Breast epithelium (tissue), 4 donors: ENCODE measurements at regions not wholly inside any gene's neighbourhood (a gene's known extent, or its start where the extent isn't known, plus 50 kb on each side); places are given as distances from the start of the nearest gene placed in this dataset.

Source experiments
- DNase-seq, 2 donors: peaks; one replicate each; pipeline ENCODE4 v3.0.0-alpha.2; 2019; ENCODE audit warnings: low spot score in 2 of 2
- H3K27ac ChIP-seq, 2 donors: fragments of 200-600 bp; sonication (generic) in 1 of 2; one replicate each; pipeline ENCODE4 v1.5.1; 2016 to 2019; ENCODE audit warnings: mild to moderate bottlenecking in 1 of 2
- H3K27me3 ChIP-seq, 2 donors: fragments of 200-600 bp; sonication (generic) in 1 of 2; one replicate each; pipeline versions ENCODE4 v1.5.1 to v1.6.0; 2017 to 2019; ENCODE audit warnings: control low read depth in 1 of 2, mild to moderate bottlenecking in 1 of 2
- H3K36me3 ChIP-seq: fragments of 200-600 bp; one replicate; pipeline ENCODE4 v1.5.1; 2019
- H3K4me1 ChIP-seq, 2 donors: fragments of 200-600 bp; sonication (generic); one replicate each; pipeline ENCODE4 v1.5.1; 2016 to 2019; ENCODE audit warnings: control low read depth in 1 of 2
- H3K4me3 ChIP-seq, 3 donors: fragments of 200-600 bp; sonication (generic); 1 replicate in 2 of 3; 2 replicates in 1 of 3; pipeline ENCODE4 v1.5.1; 2016 to 2019; ENCODE audit warnings: mild to moderate bottlenecking in 3 of 3, moderate library complexity in 2 of 3
- H3K9me3 ChIP-seq, 2 donors: fragments of 200-600 bp; sonication (generic) in 1 of 2; one replicate each; pipeline ENCODE4 v1.5.1; 2016 to 2019; ENCODE audit warnings: control low read depth in 1 of 2
- POLR2A ChIP-seq: fragments of 450-650 bp; IDR thresholded peaks from one replicate; pipeline ENCODE4 v1.6.1; 2016; ENCODE audit warnings: antibody characterized with exemption, mild to moderate bottlenecking, moderate library complexity
- POLR2AphosphoS5 ChIP-seq, 3 donors: sonication (generic); formaldehyde crosslinking; IDR thresholded peaks; one replicate each; pipeline ENCODE4 v1.6.1; 2017; ENCODE audit warnings: antibody characterized with exemption in 3 of 3
- intact Hi-C: fragments of 100-400 bp; cut with DNase I; formaldehyde crosslinking; loops from one replicate; pipeline ENCODE4 v1.15.1; 2023; ENCODE audit warnings: low total_unique reads
- TF ChIP-seq, protein P1 (sequence below), 3 donors: fragments of 450-650 bp; IDR thresholded peaks; one replicate each; pipeline ENCODE4 v1.5.1; 2016 to 2017; ENCODE audit warnings: antibody characterized with exemption in 3 of 3, mild to moderate bottlenecking in 3 of 3, moderate library complexity in 3 of 3

GRCh38 chr3:117631781-117632180, 922.2 kb downstream of the TUSC7 start:
- intact Hi-C loops: no loop called here
- Histone ChIP-seq H3K27me3 (no peaks in the 10 kb centered on the region), H3K4me3 (no peak overlapping the region), H3K4me1 (peaks cover 0 to 5% of the 10 kb centered on the region in 2 donors), H3K27ac (no peak overlapping the region), H3K36me3 (no peaks in the 10 kb centered on the region), H3K9me3 (no peaks in the 10 kb centered on the region)
- TF ChIP-seq POLR2A (no peak), POLR2AphosphoS5 (IDR thresholded peaks at IDR 0.05) (no peak)
- TF ChIP-seq, protein P1, sequence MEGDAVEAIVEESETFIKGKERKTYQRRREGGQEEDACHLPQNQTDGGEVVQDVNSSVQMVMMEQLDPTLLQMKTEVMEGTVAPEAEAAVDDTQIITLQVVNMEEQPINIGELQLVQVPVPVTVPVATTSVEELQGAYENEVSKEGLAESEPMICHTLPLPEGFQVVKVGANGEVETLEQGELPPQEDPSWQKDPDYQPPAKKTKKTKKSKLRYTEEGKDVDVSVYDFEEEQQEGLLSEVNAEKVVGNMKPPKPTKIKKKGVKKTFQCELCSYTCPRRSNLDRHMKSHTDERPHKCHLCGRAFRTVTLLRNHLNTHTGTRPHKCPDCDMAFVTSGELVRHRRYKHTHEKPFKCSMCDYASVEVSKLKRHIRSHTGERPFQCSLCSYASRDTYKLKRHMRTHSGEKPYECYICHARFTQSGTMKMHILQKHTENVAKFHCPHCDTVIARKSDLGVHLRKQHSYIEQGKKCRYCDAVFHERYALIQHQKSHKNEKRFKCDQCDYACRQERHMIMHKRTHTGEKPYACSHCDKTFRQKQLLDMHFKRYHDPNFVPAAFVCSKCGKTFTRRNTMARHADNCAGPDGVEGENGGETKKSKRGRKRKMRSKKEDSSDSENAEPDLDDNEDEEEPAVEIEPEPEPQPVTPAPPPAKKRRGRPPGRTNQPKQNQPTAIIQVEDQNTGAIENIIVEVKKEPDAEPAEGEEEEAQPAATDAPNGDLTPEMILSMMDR (IDR thresholded peaks at IDR 0.05): no peak
- DNase-seq: no peak

DNA sequence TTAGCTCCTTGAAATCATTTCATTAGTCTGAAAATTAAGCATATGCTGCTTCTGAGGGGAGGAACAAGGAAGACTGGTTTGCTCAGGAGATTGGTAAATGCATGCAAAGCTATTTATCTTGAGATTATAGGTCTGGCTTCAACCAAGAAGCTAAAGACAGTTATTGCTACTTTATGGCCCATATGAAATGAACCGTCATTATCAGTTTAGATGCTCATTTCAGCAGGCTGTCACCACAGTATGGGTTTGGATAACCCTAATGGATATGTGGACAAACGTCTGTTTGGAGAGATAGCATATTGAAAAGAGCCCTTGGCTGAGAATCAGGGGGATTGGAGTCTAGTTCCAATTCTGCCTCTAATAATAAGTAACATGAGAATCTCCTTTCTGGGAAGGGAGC, 922.6 kb downstream of the TUSC7 start:
- no peak overlapping the region for H3K4me3 ChIP-seq
- peaks cover 0 to 5% of the 10 kb centered on the region in 2 donors for H3K4me1 ChIP-seq
- intact Hi-C loops: no loop called here
- H3K36me3 ChIP-seq: no peaks in the 10 kb centered on the region
- no peak for DNase-seq
- no peaks in the 10 kb centered on the region for H3K9me3 ChIP-seq
- TF ChIP-seq POLR2A (no peak), POLR2AphosphoS5 (IDR thresholded peaks at IDR 0.05) (no peak)
- TF ChIP-seq, protein P1 (IDR thresholded peaks at IDR 0.05): no peak
- H3K27ac ChIP-seq: no peak overlapping the region
- H3K27me3 ChIP-seq: no peaks in the 10 kb centered on the region

GRCh38 chr3:117633207-117633606, 923.6 kb downstream of the TUSC7 start:
- TF ChIP-seq POLR2A: no peak
- TF ChIP-seq, protein P1 (IDR thresholded peaks at IDR 0.05): no peak
- Histone ChIP-seq H3K4me3 (no peak overlapping the region), H3K27me3 (no peaks in the 10 kb centered on the region), H3K36me3 (no peaks in the 10 kb centered on the region), H3K9me3 (no peaks in the 10 kb centered on the region), H3K4me1 (peaks cover 0 to 5% of the 10 kb centered on the region in 2 donors), H3K27ac (no peak overlapping the region)
- DNase-seq: no peak
- intact Hi-C loops: no loop called here

DNA sequence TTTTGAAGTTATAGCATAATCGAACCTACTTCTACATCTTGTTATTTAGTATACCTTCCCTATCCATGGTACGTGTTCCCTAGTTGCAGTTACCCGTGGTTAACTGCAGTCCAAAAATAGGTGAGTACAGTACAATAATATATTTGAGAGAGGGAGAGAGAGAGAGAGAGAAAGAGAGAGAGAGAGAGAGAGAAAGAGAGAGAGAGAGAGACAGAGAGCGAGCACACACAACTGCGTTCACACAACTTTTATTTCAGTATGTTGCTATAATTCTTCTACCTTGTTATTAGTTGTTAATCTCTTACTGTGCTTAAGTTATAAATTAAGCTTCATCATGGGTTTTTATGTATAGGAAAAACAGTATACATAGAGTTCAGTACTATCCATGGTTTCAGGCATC, 928.1 kb downstream of the TUSC7 start:
- no peaks in the 10 kb centered on the region for H3K36me3 ChIP-seq
- no peaks in the 10 kb centered on the region for H3K9me3 ChIP-seq
- intact Hi-C loops: no loop called here
- H3K4me1 ChIP-seq: no peaks in the 10 kb centered on the region
- TF ChIP-seq POLR2AphosphoS5 (IDR thresholded peaks at IDR 0.05) (no peak), POLR2A (no peak)
- TF ChIP-seq, protein P1 (IDR thresholded peaks at IDR 0.05): no peak
- no peaks in the 10 kb centered on the region for H3K27me3 ChIP-seq
- H3K27ac ChIP-seq: no peak overlapping the region
- H3K4me3 ChIP-seq: no peak overlapping the region
- DNase-seq: no peak

GRCh38 chr3:117644203-117644602, 934.6 kb downstream of the TUSC7 start:
- TF ChIP-seq, protein P1 (IDR thresholded peaks at IDR 0.05): no peak
- TF ChIP-seq POLR2A: no peak
- no peak for TF ChIP-seq POLR2AphosphoS5 (IDR thresholded peaks at IDR 0.05)
- Histone ChIP-seq H3K4me1 (no peaks in the 10 kb centered on the region), H3K27me3 (no peaks in the 10 kb centered on the region), H3K27ac (no peak overlapping the region), H3K9me3 (no peaks in the 10 kb centered on the region), H3K36me3 (no peaks in the 10 kb centered on the region), H3K4me3 (no peak overlapping the region)
- no peak for DNase-seq
- intact Hi-C loops: no loop called here
